ENCODE measurements at regions not wholly inside any gene's neighbourhood (a gene's known extent, or its start where the extent isn't known, plus 50 kb on each side); places are given as distances from the start of the nearest gene placed in this dataset.

DNA sequence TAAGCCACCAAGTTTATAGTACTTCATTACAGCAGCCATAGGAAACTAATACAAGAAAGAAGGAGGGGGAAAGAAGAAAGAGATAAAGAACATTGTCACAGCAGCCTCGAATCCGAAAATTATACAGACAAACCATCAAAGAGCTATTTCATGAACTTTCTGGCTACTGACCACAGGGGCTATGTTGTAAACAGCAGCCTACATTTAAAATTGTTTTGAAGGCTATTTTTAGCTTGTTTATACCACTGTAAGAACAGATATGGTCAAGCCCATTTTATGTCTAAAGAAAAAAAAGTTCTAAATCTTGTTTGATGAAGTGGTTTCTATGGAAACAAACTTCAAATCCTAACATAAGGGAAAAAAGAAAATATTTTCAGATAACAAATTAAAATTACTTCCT lies 282.1 kb downstream of the GABRG1 start:
- in situ Hi-C loops (cut with MboI), result no loop called here
- SMC1A ChIA-PET (ENCODE audit: uncharacterized antibody, unreplicated experiment), result no interaction called here
- RAD21 ChIA-PET (ENCODE audit: unreplicated experiment), result no interaction called here

DNA sequence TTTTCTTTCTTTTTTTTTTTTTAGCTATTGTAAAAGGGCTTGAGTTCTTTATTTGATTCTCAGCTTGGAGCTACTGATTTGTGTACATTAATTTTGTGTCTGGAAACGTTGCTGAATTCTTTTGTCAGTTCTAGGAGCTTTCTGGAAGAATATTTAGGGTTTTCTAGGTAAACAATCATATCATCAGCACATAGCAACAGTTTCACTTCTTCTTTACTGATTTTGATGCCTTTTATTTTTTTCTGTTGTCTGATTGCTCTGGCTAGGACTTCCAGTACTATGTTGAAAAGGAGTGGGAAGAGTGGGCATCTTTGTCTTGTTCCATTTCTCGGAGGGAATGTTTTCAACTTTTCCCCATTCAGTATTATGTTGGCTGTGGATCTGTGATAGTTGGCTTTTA lies 292.2 kb downstream of the GABRG1 start:
- WGBS (ENCODE audit: insufficient coverage, insufficient replicate concordance, low lambda C conversion rate, missing lambda C conversion rate), result 0% methylated on average over 2 of the region's 2 CpGs
- Histone ChIP-seq H3K9ac (ENCODE audit: control insufficient read depth, insufficient read depth, low read length) (no peak overlapping the region), H2AFZ (ENCODE audit: control insufficient read depth, low read depth, low read length) (no peak overlapping the region), H3K36me3 (ENCODE audit: control insufficient read depth in 2 of 2, insufficient read depth in 2 of 2, low read length in 1 of 2) (no peaks in the 10 kb centered on the region), H3K27ac (ENCODE audit: control insufficient read depth, insufficient read depth) (no peak overlapping the region), H3K4me2 (ENCODE audit: control insufficient read depth, insufficient read depth) (no peak overlapping the region), H4K20me1 (ENCODE audit: control insufficient read depth, insufficient read depth) (no peaks in the 10 kb centered on the region), H3K4me3 (no peak overlapping the region), H3K27me3 (replicated peaks in 1 of 2; ENCODE audit: control insufficient read depth in 2 of 2, insufficient read depth in 2 of 2, low read length in 1 of 2) (no peaks in the 10 kb centered on the region), H3K4me1 (ENCODE audit: control insufficient read depth, insufficient read depth, low read length) (no peaks in the 10 kb centered on the region), H3K9me3 (replicated peaks; ENCODE audit: control insufficient read depth, insufficient read depth, low read length) (no peaks in the 10 kb centered on the region), H3K79me2 (ENCODE audit: control insufficient read depth, insufficient read depth, low read length) (no peaks in the 10 kb centered on the region)
- ATAC-seq (no peak), DNase-seq (ENCODE audit: low read depth, low spot score) (no peak), FAIRE-seq (no peak)
- TF ChIP-seq STAT1 (conservative IDR thresholded peaks at IDR 0.05) (no peak), SPI1 (IDR thresholded peaks at IDR 0.05; ENCODE audit: borderline replicate concordance, insufficient read depth, low read depth, low read length) (peak; percentile 57; the same call in 1 of the 2 replicates), RB1 (IDR thresholded peaks at IDR 0.05; ENCODE audit: borderline replicate concordance) (no peak)
- TF ChIP-seq, protein P1, sequence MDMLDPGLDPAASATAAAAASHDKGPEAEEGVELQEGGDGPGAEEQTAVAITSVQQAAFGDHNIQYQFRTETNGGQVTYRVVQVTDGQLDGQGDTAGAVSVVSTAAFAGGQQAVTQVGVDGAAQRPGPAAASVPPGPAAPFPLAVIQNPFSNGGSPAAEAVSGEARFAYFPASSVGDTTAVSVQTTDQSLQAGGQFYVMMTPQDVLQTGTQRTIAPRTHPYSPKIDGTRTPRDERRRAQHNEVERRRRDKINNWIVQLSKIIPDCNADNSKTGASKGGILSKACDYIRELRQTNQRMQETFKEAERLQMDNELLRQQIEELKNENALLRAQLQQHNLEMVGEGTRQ (IDR thresholded peaks at IDR 0.05; ENCODE audit: borderline replicate concordance, low read depth, low read length), result no peak
- TF ChIP-seq, protein P2, sequence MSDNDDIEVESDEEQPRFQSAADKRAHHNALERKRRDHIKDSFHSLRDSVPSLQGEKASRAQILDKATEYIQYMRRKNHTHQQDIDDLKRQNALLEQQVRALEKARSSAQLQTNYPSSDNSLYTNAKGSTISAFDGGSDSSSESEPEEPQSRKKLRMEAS (IDR thresholded peaks at IDR 0.05; ENCODE audit: low read depth, low read length), result no peak
- ChIA-PET CTCF (no interaction called here), SMC1A (ENCODE audit: uncharacterized antibody, unreplicated experiment) (no interaction called here), RAD21 (ENCODE audit: unreplicated experiment) (no interaction called here), POLR2A (no interaction called here)
- in situ Hi-C loops (cut with MboI), result no loop called here
- BruUV-seq (replicated peaks), result no TSS peak
- intact Hi-C loops (cut with micrococcal nuclease; ENCODE audit: unreplicated experiment), result no loop called here

More for the DNA sequence above, 282.1 kb downstream of the GABRG1 start:
- BruUV-seq (replicated peaks), result no TSS peak
- POLR2A ChIA-PET, result no interaction called here
- H3K27ac ChIP-seq (ENCODE audit: control insufficient read depth, insufficient read depth), result no peak overlapping the region
- CTCF ChIA-PET, result no interaction called here
- ATAC-seq, result no peak
- no peaks in the 10 kb centered on the region for H3K79me2 ChIP-seq (ENCODE audit: control insufficient read depth, insufficient read depth, low read length)
- H3K4me1 ChIP-seq (ENCODE audit: control insufficient read depth, insufficient read depth, low read length), result no peaks in the 10 kb centered on the region
- H3K27me3 ChIP-seq (replicated peaks in 1 of 2; ENCODE audit: control insufficient read depth in 2 of 2, insufficient read depth in 2 of 2, low read length in 1 of 2), result no peaks in the 10 kb centered on the region
- no peaks in the 10 kb centered on the region for H4K20me1 ChIP-seq (ENCODE audit: control insufficient read depth, insufficient read depth)
- H3K9me3 ChIP-seq (replicated peaks; ENCODE audit: control insufficient read depth, insufficient read depth, low read length), result no peaks in the 10 kb centered on the region
- TF ChIP-seq MTA2 (IDR thresholded peaks at IDR 0.05; ENCODE audit: low read depth), result no peak
- H2AFZ ChIP-seq (ENCODE audit: control insufficient read depth, low read depth, low read length), result no peak overlapping the region
- 0% methylated on average over 2 of the region's 2 CpGs for WGBS (ENCODE audit: insufficient coverage, insufficient replicate concordance, low lambda C conversion rate, missing lambda C conversion rate)
- no peak overlapping the region for H3K9ac ChIP-seq (ENCODE audit: control insufficient read depth, insufficient read depth, low read length)
- intact Hi-C loops (cut with micrococcal nuclease; ENCODE audit: unreplicated experiment), result no loop called here
- DNase-seq (ENCODE audit: low read depth, low spot score), result no peak
- H3K4me2 ChIP-seq (ENCODE audit: control insufficient read depth, insufficient read depth), result no peak overlapping the region
- no peaks in the 10 kb centered on the region for H3K36me3 ChIP-seq (ENCODE audit: control insufficient read depth in 2 of 2, insufficient read depth in 2 of 2, low read length in 1 of 2)
- H3K4me3 ChIP-seq, result no peak overlapping the region
- no peak for FAIRE-seq

Data from GM12878 (cell line).